IPS-NIHi11 (cell line): ENCODE measurements at regions not wholly inside any gene's neighbourhood (a gene's known extent, or its start where the extent isn't known, plus 50 kb on each side); places are given as distances from the start of the nearest gene placed in this dataset.

Experiments used
- DNase-seq: peaks from one replicate; pipeline ENCODE4 v3.0.0; 2012; ENCODE audit warnings: mixed read lengths, low spot score

DNA sequence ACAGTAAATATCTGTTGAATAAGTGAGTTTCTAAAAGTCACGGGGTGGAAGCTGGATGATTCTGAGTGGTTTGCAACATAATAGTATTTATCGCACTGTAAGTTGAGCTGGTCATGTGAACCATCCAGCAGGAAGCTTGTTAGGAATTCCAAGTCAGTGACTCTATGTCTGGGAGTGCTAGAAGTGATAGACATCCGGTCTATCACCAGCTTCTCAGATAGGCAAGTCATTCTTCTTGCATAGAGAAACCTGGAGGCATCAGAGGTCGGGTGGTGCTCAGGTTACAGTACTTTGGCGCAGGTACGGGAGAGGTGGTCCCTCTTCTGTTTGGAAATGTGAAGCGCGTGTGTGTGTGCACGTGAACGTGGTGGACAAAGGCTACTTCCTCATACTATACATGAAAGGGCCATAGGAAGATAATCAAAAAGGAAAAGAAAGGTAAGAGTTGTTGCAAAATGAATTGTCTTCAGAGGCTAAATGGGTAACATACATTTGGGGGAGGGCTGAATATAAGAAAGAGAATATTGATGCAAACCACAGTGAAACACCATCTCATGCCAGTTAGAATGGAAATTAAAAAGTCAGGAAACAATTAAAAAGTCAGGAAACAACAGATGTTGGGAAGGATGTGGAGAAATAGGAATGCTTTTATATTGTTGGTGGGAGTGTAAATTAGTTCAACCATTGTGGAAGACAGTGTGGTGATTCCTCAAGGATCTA lies 299.3 kb upstream of the ZFP64 start:
- DNase-seq, result no peak

DNA sequence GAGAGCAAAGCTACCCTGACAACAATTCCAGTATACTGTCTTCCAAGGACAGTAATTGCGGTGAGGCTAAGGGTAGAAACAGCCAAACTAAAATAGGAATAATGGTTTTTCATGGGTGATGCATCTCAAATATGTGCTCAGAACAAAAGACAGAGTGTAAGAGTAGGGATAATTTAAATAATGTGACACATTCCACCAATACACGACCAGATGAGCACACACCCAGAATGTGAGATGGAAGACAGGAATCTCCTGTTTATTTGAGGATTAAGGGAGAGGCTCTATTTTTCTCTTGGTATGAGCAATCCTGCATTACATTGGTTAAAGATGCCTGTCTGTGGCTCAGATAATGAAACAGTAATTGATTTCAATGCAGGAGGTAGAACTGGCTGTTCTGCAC lies 292.9 kb upstream of the ZFP64 start:
- DNase-seq, result no peak

DNA sequence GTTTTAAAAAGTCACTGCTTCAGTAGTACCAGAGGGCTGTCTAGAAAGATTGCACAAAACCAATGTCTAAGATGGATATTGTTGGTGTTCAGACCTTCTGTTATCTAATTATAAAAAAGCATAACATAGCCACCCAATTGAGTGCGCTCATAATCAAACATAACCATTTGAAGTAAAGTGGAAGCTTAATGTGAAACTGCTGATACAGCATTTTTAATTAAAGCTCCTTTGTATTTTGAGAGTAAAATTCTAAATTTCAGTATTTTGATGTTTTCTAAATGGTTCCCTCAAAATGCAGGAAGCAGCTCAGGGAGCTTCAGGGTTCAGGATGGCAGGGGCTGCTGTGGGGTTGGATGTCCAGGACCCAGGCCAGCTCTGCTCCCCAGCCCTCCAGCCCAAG lies 291.8 kb upstream of the ZFP64 start:
- no peak for DNase-seq

DNA sequence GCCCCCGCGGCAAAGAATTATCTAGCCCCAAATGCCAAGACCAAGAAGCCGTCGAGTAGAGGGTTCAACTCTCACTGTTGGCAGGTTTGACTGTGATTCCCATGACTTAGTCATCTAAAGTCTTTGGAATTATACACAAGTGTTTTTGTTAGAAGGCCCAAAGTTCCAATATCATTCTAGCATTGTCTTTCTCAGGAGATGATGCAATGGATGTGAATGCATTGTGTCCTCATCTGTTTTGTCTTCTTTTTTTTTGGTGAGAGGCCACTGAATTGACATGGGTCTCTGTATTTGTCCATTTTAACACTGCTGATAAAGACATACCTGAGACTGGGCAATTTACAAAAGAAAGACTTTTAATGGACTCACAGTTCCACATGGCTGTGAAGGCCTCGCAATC lies 290.5 kb upstream of the ZFP64 start:
- no peak for DNase-seq

DNA sequence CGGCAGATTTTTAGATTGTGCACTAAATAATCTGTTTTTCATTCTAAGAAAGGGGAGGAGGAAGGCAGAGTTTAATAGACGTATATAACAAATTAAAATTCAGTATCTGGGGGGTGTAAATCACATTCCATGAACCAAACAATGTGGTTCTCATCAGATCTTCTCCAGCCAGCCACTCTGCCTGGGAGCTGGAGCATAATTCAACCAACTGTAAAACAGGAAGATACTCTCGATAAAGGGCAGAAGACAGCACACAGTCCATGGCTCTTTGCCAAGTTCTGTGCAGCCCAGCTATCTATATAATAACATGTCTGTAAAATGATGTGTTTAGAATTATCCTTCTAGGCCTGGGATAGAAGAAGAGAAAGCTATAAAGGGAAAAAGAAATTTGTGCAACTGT lies 289.9 kb upstream of the ZFP64 start:
- no peak for DNase-seq

DNA sequence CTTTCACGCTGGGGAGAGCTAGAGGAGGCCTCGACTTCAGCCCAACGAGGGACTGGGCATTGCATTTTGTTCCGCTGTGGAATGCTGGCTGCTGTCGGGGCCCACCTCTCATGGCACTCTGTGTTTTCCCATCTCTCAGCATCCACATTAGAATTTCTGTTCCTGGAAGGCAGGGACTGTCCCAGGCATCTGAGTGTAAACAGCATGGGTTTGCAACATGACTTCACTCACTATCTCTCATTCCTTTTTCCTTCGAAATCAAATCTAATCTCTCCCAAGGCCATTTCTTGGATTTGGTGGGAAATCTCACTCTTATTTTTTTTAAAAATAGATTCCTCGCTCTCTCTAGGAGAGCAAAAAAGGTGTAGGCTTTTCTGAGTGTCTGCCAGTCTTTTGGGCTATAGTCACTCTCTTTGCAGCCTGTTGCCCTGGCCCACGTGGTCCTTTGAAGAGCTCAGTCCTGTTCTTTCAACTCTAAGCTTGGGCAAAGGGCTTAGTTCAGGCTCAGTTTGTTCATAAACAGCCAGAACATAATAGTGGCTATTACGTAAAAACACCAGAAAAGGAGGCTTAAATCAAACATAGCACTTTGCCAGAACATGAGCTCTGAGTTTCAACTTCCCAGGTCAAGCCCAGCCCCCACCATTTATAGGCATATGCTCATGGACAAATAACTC lies 284.6 kb upstream of the ZFP64 start:
- DNase-seq, result no peak

DNA sequence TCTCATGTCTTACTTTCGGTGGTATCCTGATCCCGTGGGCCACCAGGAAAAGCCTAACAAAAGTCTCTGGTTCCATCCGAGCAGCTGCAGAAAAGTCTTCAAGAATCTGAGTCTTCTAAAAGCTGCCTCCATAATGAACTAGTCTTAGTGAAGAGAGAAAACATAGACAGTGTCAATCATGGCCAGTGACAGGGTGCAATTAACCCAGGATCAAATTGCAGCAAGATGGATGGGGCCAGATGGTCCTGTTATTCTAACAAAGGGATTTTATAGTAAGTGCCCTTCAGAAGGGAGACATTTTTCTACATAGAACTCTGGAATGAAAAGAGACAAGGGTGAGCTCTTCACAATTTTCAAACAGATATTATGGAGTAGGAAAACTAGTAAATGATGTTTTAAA lies 281.6 kb upstream of the ZFP64 start:
- DNase-seq, result no peak

DNA sequence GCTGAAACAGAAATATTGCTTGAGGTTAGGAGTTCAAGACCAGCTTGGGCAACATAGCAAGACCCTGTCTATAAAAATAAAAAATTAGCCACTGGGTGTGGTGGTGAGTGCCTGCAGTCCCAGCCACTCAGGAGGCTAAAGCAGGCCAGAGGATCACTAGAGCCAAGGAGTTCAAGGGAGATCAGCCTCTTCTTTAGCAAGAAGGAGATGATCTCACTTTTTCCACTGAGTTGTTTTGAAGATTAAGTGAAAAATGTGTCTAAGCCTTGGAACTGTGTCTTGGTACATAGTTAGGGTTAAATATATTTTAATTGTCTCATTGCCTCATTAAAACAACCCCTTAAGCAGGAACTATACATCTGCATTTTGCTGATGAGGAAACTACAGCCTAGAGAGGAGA lies 279.0 kb upstream of the ZFP64 start:
- DNase-seq, result no peak

DNA sequence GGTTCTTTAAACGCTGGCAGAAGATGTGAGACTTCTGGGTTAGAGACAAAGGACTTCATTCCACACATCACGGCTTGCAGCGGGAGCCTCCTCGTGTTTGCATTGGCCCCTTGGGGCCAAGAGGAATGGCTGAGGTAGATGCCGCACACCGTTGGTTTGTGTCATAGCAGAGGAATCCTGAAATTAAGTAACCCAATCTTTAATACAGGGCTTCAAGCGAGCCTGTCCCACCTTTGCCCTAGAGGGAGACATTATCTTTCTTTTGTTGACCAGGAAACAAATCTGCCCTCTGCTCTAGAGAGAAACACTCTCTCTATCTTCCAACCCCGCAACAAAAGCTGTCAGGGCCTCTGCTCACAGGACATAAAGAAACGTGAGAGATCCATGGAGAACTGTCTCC lies 277.5 kb upstream of the ZFP64 start:
- no peak for DNase-seq

DNA sequence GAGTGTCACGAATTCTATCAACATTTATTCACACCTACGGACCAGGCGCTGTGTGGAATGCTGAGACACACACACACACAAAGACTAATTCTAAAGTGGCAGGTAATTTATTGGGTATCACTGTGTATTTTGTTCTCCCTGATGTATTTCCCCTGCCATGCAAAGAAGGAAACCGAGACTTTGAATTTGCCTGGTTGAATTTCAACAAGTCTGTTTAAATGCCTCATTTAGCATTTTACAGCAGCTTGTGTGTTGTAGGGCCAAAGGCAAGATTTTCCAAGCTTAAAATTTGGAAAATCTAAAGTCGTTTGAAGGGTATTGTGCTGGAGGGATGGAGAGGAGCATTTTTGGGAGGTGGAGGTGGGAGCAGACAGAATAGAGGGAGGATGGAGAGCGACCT lies 274.4 kb upstream of the ZFP64 start:
- no peak for DNase-seq

DNA sequence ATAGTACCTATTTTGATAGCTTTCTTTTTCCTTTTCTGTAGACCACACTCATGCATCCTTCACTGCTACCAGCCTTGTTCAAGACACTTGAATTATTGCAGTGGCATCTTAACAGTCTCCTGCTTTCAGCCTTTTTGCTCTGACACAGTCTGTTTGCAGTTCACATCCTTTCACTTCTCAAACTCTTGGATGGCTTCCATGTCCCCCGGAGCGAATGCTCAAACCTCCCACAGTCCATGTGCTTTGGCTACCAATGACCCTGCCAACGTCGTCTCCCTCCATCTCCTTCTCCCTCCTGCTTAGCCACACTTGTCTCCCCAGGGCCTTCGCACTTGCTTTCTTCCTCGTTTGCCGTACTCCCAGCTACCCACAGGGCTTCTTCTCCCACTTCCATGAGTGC lies 270.0 kb upstream of the ZFP64 start:
- DNase-seq, result no peak

DNA sequence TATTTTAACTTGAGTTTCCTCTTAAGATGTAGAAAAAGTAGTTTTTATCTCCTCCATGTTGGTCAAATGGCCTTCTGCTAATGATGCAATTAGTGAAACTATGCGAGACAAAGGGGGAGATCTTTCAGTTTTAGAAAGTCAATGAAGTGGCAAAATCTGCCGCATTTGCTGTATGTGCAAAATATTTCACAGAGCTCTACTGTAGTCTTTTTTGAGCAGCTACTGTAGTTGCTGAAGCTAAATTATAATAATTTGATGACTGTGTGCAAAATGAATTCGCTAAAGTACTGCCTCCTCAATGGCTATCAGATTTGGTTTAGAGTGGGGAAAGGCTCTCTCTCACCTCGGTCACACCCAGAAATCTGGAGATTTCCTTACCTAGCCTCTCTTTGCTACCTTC lies 267.6 kb upstream of the ZFP64 start:
- no peak for DNase-seq

DNA sequence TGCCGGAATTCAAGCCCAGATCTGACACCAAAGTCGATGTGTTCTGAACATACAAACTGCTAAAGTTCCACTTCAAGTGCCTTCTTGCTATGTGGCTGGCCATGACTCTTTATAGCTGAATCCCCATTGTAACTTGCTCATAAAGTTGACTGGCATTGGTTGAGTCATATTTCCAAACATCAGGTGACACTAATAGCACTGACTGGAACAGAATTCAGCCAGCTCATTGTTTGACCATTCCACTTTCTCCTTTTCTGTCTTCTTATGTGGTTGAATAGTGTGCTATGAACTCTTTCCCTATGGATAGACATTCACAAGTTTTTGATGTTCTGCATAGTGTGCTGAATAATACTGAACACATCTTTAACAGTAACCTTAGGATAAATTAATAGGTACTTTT lies 266.2 kb upstream of the ZFP64 start:
- DNase-seq, result no peak

DNA sequence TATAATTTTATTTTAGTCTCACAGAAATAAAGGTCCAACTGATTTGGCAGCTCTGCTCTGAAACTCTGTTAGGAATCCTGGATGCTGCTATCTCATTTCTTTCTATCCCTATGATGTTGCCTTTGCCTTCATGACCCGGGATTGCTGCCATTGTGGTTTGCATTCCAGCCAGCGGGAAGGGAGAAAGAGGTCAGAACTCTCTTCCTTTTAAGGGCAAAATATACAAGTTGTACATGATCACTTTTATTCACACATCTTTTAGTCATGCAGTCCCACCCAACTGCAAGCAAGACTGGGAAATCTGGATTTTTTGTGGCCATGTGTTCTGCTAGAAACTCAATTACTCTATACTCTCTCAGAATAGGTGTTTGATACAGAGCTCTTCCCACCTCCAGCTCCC lies 263.1 kb upstream of the ZFP64 start:
- DNase-seq, result no peak

DNA sequence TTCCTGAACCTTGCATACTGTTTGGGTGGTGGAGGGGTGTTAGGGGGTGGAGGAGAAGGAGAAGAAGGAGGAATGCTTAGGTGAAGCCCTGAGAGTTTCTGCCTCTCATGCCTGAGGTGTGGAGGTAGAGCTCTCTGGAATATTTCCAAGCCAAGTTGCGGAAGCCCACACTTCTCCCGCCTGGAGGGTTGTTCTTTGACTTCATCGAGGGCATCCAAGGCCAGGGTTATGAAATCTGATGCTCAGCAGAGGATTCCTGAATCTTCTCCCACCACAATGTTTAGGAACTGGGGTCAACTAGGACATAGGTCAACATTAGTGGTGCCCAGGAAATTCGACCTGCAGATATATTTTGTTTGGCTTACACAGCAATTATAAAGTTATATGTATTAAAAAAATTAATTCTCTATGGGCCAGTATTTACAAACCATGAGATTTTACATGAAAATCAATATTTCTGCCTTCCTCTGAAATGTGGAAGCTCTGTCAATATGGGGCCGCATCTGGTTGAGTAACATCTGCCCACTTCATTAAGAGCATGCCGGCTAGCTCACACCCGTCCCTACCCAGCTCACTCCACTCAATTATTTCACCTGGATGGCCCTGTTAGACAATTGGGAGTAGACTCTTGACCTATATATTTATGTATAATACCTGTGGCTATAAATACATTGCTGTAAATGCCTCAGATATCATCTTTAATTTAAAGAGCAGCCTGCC lies 257.1 kb upstream of the ZFP64 start:
- DNase-seq, result no peak

DNA sequence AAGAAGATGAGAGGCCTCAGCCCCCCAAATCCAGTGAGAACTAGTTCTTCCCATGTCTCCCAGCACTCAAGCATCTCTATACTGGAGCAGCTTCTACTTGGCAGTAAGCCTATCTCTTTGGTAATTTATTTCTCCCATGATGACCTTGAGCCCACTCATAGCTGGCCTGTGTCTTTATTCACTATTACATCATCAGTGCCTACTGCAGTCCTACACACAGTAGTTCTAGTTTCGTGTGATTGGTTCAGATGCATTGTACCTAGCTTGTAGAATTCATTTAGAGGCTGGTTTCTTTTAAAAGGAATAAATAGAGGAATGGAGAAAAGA lies 255.6 kb upstream of the ZFP64 start:
- DNase-seq, result no peak

DNA sequence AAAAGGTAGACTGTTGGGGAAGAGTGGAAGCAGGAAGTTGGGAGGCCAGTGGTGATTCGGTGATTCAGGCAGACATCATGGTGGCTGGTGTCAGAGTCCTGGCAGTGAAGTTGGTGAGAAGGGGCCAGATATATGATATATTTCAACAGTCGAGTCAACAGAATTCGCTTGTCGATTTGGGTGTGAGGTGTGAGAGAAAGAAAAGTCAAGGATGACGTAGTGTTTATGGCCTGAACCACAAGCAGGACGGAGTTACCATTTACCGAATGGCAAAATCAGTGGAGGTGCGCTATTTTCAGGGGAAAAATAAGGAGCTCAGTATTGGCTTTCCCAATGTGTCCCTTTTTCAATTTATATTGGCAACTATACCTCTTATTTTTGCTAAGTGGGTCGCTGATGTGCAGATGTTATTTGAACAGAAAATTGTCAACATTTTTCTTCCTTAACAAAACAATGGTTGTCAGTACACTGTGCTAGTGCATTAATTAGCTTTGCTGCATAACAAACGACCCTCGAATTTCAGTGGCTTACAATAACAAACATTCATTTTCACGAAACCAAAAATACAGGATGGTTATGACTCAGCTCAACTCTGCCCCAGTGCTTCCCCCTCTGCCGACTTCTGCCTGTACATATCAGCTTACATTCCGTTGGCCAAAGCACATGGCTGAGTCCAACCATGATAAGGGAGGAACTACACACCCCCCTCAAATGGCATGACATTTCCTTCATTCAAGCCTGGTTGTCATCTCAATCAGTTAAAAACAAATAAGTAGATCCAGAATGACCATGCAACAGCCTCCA lies 255.0 kb upstream of the ZFP64 start:
- DNase-seq, result no peak

DNA sequence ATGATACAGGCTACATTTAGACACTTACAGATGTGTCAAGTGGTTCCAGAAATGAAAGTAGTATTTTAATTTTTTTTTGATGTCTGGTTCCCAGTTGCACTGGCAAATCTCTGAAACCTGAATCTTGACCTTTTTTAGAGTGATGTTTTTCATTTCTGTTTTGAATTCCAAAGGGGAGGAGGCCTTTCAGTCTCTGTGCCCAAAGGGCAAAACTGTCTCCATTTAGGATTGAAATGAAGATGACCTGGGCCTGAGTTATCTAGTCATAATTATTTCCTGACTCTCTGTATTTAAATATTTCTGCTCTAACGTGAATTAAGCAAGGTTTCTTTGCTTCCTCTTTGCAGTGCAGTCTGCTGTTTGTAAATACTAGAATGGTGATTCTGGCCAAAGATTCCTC lies 252.9 kb upstream of the ZFP64 start:
- no peak for DNase-seq

DNA sequence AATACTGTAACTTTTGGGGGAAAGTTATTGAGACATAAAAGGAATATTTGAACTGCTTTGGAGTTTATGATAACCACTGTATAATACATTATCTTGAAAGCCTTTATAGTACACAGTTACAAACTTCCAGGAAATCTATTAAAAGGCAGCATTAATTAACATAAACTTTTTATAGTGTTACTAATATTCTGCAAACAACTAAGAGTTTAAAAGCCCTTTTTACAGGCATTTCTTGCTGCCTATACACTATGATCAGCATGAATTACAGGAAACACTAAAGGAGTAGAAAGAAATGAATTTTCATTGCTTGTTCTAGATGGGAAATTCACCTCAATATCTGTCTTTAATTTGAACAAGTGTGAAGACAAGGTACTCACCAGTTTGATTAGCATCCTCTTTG lies 252.3 kb upstream of the ZFP64 start:
- no peak for DNase-seq

DNA sequence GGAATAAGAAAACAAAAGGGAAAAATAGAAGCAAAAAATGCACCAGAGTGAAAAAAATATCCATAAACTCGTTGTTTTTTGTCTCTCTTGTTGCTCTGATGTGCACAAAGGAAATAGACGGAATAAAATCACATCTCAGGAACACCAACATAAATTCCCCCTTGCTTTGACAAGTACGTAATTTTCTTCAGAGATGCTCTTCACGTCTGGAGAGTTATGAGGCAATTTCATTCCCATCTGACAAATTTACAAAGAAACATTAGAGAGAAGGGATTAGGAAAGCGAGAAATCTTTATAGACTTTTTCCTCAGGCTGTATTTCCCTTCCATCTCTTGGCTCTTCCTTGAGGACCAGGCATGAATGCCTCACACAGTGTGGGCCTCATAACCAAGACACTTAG lies 250.1 kb upstream of the ZFP64 start:
- DNase-seq, result no peak

DNA sequence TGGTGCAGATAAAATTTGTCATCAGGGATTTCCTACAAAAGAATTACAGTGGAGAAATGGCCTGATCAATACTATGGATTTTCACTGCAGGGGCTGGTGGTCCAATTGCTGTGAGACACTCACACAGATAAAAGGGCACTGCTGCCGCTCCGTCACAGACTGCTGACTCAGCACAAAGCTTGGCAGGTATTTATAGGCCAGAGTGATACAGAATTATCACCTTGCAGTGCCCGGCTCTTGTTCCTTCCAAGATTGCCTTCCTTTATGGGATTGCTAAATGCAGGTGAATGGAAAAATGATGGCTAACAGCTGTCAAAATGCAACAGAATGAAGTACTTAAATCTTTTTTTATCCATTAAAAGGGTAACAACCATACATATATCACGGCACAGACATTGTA lies 247.8 kb upstream of the ZFP64 start:
- DNase-seq, result no peak

DNA sequence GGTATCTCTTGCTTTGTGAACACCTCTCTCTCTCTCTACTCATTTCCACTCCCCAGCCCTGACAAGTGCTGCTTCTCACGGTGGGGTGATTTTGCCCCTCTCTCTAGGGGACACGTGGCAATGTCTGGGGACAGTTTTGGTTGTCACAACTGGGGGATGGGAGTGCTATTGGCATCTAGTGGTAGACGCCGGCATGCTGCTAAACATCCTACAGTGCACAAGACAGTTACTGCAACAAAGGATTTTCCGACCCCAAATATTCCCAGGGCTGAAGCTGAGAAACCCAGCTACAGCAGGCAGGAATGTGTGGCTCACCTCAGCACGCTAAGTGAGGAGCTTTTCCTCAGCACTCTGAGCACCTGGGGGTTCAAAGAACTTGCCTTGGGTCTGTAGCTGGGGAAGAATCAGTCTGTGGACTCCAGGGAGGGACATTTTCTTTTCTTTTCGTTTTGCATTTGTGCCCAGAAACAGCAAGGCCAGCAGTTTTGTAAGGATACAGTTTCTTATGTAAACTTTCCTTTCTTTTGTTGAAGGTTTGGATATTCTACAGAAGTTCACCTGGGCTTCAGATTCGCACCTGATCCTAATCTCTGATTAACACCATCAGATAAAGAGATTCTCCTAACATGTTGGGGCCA lies 246.9 kb upstream of the ZFP64 start:
- no peak for DNase-seq
